GM18867 (cell line): ENCODE measurements at regions not wholly inside any gene's neighbourhood (a gene's known extent, or its start where the extent isn't known, plus 50 kb on each side); places are given as distances from the start of the nearest gene placed in this dataset.

Experiments
- ATAC-seq: cut with Tn5 transposase; IDR thresholded peaks from one replicate; pipeline ENCODE4 v1.9.1; 2021; ENCODE audit warnings: mild to moderate bottlenecking, moderate library complexity; ENCODE audit not compliant: unreplicated experiment

GRCh38 chrX:19172741-19173140, 50.5 kb upstream of the ADGRG2 start:
- no peak for ATAC-seq

DNA sequence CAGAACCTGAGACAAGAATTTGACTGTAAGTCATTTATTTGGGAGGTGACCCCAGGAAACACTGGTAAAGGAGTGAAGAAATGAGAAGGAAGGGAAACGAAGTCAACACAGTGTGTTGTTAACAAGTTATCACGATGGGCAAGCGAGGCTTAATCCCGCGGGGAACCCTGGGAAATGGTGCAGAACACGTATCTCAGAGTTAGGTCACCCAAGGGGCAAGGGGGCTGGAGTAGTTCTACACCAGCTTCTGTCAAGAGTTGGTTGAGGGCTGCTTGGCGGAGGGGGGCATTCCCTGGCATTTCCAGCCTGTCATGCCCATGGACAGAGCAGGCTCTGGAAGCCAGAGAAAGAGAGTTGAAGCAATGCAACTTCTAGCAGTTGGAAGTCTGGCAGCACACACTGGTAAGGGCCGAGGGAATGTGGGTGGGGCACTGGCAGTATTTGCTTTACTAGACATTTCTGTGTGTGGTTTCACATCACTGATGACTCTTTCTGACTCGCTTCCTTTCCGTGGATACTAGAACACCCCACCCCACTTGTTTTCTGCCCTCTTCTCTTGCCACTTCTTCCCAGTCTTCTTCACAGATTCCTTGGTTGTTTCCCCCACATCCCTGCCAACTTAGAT, 52.2 kb upstream of the ADGRG2 start:
- ATAC-seq, result no peak

DNA sequence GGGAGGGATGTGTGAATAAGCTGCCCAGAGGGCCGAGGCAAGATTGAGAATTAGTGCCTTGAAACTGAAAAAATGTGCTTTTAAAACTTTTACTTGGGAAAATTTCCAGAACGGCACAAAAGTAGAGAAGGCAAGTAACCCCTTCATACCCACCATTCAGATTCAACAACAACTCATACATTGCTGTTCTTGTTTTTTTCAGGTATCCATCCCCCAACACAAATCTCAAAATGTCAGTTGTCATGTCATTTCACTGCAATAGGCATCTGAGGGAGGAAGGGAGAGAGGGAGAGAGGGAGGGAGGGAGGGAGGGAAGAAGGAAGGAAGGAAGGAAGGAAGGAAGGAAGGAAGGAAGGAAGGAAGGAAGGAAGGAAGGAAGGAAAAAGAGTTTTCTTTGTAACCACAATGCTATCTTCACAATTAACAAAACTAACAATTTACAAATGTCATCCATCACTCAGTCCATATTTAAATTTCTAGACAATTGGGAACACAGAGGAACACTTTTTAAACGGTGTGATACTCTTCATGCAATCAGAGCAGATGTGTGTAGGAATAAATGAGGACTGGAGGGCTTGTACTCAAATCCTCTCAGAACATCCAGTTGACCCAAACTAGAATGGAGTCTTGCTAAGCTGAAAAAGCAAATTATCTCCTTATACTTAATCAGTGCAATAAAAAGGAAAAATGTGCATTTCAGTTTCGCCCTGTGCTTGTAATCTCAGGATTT, 54.8 kb upstream of the ADGRG2 start:
- no peak for ATAC-seq

- no peak for ATAC-seq
Observed at GRCh38 chrX:19177721-19178120, 55.5 kb upstream of the ADGRG2 start.

GRCh38 chrX:19178402-19178801, 56.1 kb upstream of the ADGRG2 start:
- no peak for ATAC-seq

- ATAC-seq, result no peak
Observed at GRCh38 chrX:19179389-19179788, 57.1 kb upstream of the ADGRG2 start.

- ATAC-seq, result no peak
Observed at GRCh38 chrX:19181345-19181744, 59.1 kb upstream of the ADGRG2 start.

- ATAC-seq, result no peak
Observed at GRCh38 chrX:19182785-19183184, 60.5 kb upstream of the ADGRG2 start.

GRCh38 chrX:19183761-19184477, 61.7 kb upstream of the ADGRG2 start:
- ATAC-seq, result no peak

DNA sequence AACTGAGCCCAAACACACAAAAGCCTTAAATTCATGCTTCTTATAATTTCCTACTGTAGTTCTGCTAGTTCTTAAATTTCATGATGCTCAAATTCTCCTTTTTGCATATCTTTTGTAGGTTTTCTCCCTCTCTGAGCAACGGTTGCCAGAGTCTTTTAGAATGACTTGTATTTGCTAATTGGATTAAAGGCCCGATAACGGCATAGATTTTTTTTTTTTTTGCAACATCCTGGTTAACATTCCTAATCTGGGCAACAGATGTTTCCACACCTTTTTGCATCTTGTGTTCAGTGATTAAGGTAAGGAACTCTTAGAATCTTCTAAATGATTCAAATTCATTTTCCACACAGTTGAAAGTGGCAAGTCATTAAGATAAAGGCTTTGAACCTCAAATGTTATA, 66.3 kb upstream of the ADGRG2 start:
- no peak for ATAC-seq

DNA sequence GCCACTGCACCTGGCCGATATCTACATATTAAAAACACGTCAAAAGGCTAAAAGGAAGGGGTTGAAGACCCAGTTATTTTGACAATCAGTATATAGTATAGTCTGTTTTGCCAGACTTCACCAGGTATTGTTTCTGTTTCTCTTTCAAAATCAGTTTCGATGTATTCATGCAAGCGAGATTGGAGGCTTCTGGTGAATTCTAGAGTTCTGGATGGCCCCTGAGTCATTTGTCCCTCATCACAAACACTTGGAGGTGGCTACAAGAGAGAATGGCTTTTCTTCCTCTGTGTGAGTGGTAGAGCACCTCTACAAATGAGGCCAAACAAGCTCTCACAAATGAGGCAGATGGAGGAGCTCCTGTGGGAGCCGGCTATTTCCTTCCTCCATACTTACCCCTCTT, 68.6 kb upstream of the ADGRG2 start:
- peak; percentile 64 for ATAC-seq

DNA sequence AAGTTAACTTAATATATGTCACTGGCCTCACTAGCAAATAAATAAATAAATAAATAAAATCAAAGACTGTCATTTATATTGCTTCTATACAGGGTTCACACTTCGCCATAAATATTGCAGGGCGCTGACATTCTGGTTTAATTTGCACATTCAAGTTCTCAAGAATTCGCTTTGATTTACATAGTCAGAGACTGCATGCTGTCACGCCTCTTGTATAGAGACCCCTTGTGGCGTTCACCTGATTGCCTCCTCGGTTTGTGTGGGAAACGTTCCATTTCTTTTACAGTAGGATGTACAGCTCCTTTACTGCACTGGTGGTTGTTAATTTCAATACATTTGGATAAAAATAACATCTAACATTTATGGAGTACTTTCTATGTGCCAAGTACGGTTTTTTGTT, 71.3 kb upstream of the ADGRG2 start:
- no peak for ATAC-seq

DNA sequence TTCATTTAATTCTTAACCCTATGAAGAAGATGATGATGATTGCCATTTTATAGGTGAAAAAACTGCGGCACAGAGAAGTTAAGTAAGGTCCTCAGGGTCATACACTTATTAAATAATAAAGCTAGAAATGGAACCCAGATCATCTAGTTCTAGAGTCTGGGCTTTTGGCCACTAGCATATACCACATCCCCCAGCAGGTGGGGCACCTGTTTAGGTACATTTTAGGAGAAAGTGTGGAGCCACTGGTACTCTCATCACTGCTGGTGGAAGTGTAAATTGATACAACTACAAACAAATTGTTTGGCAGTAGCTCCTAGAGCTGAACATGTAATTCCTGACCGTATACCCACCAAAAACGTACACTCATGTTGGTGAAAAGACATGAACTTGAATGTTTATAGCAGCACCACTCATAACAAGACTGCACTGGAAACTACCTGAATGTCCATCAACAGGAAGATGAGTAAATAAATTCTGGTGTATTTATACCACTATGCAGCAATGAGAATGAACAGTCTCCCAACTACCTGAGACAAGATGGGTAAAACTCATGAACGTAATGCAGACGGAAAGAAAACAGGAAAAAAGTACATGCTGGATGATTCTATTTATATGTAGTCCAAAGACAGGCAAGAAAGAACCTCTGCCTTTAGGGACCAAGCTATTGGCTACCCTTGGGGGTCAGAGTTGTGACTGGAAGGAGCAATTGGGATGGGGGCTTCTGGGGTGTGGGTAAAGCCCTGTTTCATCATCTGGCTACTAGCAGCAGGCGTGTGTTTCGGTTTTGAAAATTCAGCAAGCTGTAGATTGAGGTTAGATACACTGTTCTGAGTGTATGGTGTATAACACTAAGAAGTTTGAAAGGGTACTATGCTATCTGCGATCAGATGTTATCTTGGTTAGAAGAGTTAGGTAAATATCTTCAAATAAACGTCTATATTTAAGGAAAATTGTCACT, 72.3 kb upstream of the ADGRG2 start:
- peak; percentile 52 for ATAC-seq

DNA sequence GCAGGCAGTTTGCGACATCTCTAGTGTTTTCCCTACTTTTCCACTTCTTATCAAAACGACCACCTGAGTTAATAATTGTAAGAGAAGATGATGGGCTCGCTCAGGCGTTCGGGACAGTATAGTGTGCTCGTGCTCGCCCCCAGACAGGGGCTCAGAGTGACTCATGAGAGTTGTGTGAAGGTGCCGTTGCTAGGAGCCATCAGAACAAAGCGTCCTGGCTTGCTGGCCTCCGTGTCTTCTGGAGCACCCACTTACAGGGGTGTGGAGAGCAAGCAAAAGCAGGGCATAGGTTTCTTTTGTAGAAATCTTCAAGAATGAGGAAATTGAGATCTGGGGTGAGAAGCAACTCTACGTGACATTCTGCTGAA, 73.0 kb upstream of the ADGRG2 start:
- ATAC-seq, result peak; percentile 32

DNA sequence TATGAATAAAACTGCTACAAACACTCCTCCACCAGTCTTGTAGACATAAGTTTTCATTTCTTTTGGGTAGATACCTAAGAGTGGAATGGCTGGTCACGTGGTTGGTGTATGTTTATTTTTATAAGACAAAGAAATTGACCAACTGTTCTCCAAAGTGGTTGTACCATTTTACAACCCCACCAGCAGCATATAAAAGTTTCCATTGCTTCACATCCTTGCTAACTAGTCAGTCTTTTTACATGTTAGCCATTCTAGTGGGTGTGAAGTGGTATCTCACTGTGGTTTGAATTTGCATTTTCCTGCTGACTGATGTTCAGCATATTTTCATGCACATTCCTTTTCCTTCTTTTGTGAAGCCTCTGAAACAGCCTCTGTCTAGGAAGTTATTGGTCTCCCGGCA, 76.2 kb upstream of the ADGRG2 start:
- peak; percentile 38 for ATAC-seq

GRCh38 chrX:19202171-19202570, 79.9 kb upstream of the ADGRG2 start:
- no peak for ATAC-seq

DNA sequence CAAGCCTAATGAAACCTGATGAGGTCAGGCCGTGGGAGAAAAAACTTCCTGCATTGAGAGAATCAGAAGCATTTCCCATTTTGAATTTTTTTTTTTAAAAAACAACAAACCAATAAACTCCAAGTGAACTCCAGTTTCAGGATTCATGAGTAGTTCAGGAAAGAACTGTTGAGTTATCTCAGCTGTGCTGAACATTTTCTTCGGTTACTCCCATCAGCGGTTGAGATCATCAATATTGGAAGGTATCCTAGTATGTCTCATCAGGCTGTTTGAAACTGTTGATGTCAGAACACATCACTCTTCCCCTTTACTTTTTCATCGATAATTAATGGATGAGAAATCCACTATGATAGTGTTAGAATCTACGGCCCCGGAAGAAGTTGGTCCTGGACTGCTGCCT, 82.4 kb upstream of the ADGRG2 start:
- ATAC-seq, result no peak

- ATAC-seq, result peak; percentile 83
Observed at GRCh38 chrX:19212037-19212436, 89.8 kb upstream of the ADGRG2 start.

DNA sequence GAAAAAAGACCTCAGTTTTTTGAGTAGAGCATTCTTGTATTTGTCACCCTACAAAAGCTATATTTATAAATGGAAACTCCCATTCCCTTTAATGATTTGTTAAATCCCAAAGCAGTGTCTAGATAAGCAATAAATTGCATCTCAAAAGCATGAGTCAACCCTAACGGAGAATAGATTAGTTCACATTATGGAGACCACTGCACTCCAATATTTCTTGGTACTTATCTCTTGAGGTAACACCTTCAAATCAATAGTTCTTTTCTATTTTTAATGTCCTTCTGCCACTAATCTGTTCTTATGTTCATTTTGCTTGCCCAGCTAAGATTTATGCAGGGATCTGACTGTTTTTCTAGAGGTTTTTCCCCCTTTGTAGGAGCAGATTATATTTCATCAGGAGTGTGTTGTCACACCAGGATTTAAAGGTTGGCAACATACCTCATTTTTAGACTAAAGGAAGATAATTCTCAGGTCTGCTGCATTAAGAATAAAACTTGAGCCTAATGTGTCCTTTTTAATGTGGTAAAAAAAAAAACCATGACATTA, 91.4 kb upstream of the ADGRG2 start:
- ATAC-seq, result no peak

DNA sequence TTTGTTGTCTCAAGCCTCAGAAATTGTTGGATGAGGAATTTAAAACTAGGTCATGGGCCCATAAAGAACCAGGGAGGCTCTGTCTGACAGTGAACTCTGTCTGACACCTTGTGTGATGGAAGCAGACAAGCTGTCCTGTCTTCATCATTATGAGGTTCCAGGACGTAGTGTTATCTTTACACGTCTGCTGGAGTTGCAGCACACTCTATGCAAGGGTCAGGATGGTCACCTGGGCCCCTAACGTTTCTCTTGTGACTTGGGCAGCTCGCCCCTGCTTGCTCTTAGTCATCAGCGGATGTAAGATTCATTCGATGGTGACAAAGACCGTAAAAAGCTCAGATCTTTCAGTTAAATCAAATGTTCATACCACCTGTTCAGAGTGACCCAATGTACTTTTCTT, 92.0 kb upstream of the ADGRG2 start:
- no peak for ATAC-seq

DNA sequence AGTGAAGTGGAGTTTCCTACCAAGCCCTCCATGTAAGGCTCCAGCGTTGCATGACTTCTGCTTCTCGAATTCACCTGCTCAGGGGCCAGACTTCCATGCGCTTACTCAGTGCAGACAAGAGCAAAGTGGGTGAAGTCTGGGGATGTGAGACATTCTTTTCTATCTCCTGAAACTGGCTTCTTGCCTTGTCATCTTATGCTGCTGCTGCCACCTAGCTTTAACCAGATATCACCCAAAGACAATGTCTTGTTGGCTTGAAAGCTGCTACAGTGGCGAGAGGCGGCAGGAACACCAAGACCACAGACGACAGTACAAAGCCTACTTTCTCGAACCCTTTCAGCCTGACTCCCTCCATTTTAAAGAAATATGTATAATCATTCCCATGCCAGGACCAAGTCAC, 103.6 kb upstream of the ADGRG2 start:
- ATAC-seq, result peak; percentile 68
